AG09319 (cell line): ENCODE measurements at regions not wholly inside any gene's neighbourhood (a gene's known extent, or its start where the extent isn't known, plus 50 kb on each side); places are given as distances from the start of the nearest gene placed in this dataset.

ENCODE experiments used
- DNase-seq: peaks from one replicate; pipeline ENCODE4 v3.0.0-alpha.2; 2010; ENCODE audit warnings: low read depth; ENCODE audit errors: extremely low read depth
- TF ChIP-seq, protein P1 (sequence below): IDR thresholded peaks from 2 replicates; pipeline ENCODE4 v1.5.1; 2011; ENCODE audit warnings: low read depth, mild to moderate bottlenecking, inconsistent platforms, low read length, moderate library complexity

DNA sequence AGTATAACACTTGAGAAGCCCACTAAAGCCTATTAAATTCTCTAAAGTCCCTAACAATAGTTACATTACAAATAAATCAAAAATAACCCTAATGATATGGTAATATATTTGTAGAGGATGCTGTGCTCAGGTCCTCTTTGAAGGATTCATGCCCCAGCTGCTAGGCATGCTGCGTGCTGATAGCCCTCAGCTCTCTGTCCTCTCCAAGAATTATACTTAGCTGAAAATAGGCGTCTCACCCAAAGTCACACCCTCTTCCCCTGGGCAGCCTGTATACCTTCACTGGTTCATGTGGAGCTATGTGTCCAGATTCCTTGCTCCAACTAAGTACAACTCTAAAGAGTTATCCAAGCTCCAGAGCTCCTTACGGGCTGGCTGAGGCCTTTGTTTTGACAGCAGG is 312.5 kb upstream of the ZNF385D start:
- TF ChIP-seq, protein P1, sequence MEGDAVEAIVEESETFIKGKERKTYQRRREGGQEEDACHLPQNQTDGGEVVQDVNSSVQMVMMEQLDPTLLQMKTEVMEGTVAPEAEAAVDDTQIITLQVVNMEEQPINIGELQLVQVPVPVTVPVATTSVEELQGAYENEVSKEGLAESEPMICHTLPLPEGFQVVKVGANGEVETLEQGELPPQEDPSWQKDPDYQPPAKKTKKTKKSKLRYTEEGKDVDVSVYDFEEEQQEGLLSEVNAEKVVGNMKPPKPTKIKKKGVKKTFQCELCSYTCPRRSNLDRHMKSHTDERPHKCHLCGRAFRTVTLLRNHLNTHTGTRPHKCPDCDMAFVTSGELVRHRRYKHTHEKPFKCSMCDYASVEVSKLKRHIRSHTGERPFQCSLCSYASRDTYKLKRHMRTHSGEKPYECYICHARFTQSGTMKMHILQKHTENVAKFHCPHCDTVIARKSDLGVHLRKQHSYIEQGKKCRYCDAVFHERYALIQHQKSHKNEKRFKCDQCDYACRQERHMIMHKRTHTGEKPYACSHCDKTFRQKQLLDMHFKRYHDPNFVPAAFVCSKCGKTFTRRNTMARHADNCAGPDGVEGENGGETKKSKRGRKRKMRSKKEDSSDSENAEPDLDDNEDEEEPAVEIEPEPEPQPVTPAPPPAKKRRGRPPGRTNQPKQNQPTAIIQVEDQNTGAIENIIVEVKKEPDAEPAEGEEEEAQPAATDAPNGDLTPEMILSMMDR: no peak
- no peak for DNase-seq

DNA sequence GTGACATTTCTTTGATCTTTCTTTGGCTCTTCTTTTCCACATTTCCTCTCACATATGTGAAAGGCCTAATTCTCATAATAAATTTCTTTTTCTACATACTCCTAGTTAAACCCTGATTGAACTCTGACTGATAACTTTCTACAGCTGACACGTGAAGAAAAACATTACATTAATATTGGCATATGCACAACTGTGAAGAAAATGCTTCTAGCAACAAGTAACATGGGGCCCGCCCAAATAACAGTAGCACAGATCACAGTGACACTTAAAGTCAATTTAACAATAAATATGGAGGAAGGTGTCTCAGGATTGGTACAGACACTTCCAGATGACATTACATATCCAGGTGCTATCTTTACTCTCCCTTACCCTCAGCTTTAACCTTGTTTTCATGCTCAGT is 317.6 kb upstream of the ZNF385D start:
- TF ChIP-seq, protein P1: no peak
- no peak for DNase-seq

DNA sequence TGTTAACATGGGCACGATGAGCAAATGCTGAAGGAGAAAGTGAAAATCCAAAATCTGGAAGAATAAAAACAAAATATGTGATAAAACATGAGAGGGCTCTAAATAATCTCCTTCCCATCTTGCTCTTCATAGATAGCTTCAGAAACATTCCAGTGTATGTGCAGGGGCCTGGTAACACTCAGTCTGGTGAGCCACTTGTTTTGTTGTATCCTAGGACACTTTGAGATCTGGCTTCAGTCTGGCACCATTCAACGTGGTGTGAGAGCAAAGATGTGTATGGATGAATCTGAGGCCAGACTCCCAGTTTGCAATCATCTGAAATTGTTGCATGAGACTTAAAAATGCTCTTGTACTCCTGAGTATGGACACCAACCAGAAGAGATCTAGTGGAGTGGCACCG is 337.2 kb upstream of the ZNF385D start:
- no peak for DNase-seq
- TF ChIP-seq, protein P1: no peak

DNA sequence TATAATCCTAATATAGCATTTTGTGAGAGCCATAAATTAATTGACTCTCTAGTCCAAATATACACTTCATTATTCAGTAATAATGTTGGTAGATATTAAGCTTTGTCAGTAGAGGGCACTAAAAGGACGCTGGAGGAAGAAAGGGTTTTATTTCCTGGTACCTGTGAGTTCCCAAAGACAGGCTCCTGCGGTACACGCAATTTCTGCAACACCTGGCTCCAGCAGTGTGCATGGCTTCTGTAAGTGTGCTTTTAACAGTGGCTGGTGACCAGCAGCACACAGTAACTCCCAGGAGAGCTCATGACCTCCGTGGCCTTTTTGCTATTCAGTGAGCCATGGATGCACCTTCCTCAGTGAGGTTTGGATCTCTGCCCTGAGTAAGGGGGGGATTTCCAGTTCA is 338.3 kb upstream of the ZNF385D start:
- TF ChIP-seq, protein P1: peak; percentile 25
- DNase-seq: no peak

DNA sequence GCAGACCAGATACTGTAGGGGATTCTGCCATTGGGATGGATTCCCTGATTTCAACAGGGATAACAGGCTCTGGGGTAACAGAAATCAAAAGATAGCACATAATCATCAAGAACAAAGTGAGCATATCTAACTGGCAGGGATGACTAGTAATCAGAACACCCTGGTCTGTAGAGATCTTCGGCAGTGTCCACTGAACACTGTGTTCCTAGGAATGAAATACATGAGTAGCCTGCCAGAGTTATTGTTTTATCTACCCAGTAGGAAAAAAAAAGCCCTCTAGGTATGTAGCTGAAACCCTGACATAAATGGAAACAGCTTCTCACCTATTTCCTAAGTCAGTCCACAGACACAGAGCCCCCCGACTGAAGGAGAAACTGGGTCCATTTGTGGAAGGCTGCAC is 340.3 kb upstream of the ZNF385D start:
- TF ChIP-seq, protein P1: no peak
- DNase-seq: no peak

DNA sequence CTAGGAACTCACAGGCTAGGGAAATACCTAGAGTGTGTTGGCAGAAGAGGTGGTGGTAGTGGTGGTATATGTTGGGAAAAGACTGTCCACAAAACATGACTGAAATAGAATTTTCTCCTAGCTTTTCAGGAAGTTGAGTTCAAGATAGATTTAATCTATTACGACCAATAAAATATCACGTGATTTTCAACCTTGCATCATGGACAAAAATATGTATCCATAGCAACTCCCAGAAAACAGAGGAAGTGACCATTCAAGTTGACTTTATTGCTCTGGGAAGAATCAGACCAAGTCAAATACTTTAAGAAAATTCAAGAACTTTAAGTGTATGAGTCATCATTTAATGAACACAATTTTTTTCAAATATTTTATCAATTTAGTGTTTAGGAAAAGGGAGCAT is 347.0 kb upstream of the ZNF385D start:
- TF ChIP-seq, protein P1: no peak
- no peak for DNase-seq

DNA sequence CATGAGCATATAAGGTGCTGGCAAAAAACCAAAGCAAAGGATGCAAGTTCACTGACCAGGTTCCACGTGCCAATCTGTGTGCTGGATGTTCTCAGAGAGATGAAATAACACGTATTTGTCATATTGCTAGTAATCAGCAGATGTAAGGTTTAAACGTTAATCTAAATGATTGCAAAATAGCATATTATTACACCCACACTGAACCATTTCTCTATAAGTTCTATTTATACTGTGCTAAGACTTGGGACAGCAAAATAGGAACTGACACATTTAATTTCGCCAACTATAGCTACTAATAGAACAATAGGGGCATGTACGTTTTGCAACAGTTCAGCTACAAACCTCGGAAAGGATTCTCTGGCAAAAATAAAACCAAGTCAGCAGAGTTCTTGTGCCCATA is 350.3 kb upstream of the ZNF385D start:
- no peak for DNase-seq
- TF ChIP-seq, protein P1: no peak
